WTC11 (cell line): ENCODE measurements at regions not wholly inside any gene's neighbourhood (a gene's known extent, or its start where the extent isn't known, plus 50 kb on each side); places are given as distances from the start of the nearest gene placed in this dataset.

Source experiments
- ATAC-seq: fragments of 200-7000 bp; cut with Tn5 transposase; 2 replicates; pipeline ENCODE4 v1.10.0; 2021; ENCODE audit warnings: mild to moderate bottlenecking, moderate library complexity
- CTCF ChIA-PET: fragments of 300-600 bp; sonication (Branson Sonifier 250); formaldehyde crosslinking; loops from one replicate; lab custom pipeline; 2021; ENCODE audit warnings: antibody characterized with exemption; lab: Charles Lee
- POLR2A ChIA-PET: fragments of 350-600 bp; sonication (Branson Sonifier 250); formaldehyde crosslinking; loops from one replicate; lab custom pipeline; 2021; ENCODE audit warnings: antibody characterized with exemption; lab: Charles Lee
- DNase-seq: peaks from one replicate; pipeline ENCODE4 v3.0.0; 2021; ENCODE audit warnings: low spot score
- H3K27ac Mint-ChIP-seq: 2 replicates; pipeline ENCODE4 v1.8.0; 2021; ENCODE audit warnings: mixed read lengths
- H3K27me3 Mint-ChIP-seq: 2 replicates; pipeline ENCODE4 v1.8.0; 2021; ENCODE audit warnings: low read depth, mild to moderate bottlenecking, moderate library complexity, mixed read lengths
- H3K36me3 Mint-ChIP-seq: 2 replicates; pipeline ENCODE4 v1.8.0; 2021; ENCODE audit warnings: mixed read lengths
- H3K4me1 Mint-ChIP-seq: 2 replicates; pipeline ENCODE4 v1.8.0; 2022; ENCODE audit warnings: mixed read lengths
- H3K4me3 Mint-ChIP-seq: 2 replicates; pipeline ENCODE4 v1.8.0; 2021; ENCODE audit warnings: mild to moderate bottlenecking, moderate library complexity, mixed read lengths
- H3K9me3 Mint-ChIP-seq: 2 replicates; pipeline ENCODE4 v1.8.0; 2021; ENCODE audit warnings: mixed read lengths
- ATF6 ChIP-seq: sonication (generic); formaldehyde crosslinking; IDR thresholded peaks from 2 replicates; pipeline ENCODE4 v1.8.1; 2023; ENCODE audit warnings: mild to moderate bottlenecking, missing genetic modification reagents
- CBFB ChIP-seq: sonication (generic); formaldehyde crosslinking; IDR thresholded peaks from 2 replicates; pipeline ENCODE4 v1.8.1; 2022; ENCODE audit warnings: mild to moderate bottlenecking, low read depth, missing genetic modification reagents
- CREM ChIP-seq: sonication (generic); formaldehyde crosslinking; IDR thresholded peaks from 2 replicates; pipeline ENCODE4 v1.8.1; 2022; ENCODE audit warnings: mild to moderate bottlenecking, missing genetic modification reagents, moderate library complexity
- ELF4 ChIP-seq: sonication (generic); formaldehyde crosslinking; IDR thresholded peaks from 2 replicates; pipeline ENCODE4 v1.8.1; 2022; ENCODE audit warnings: low read depth, mild to moderate bottlenecking, moderate library complexity, missing genetic modification reagents
- FOXP1 ChIP-seq: sonication (generic); formaldehyde crosslinking; IDR thresholded peaks from 2 replicates; pipeline ENCODE4 v1.8.0; 2022; ENCODE audit warnings: missing genetic modification reagents, mild to moderate bottlenecking, moderate library complexity, borderline replicate concordance
- HMGXB4 ChIP-seq: sonication (generic); formaldehyde crosslinking; IDR thresholded peaks from 2 replicates; pipeline ENCODE4 v1.8.1; 2023; ENCODE audit warnings: mild to moderate bottlenecking, moderate library complexity, missing genetic modification reagents
- IRF2 ChIP-seq: sonication (generic); formaldehyde crosslinking; IDR thresholded peaks from 2 replicates; pipeline ENCODE4 v1.8.0; 2022; ENCODE audit warnings: low read depth, missing genetic modification reagents, borderline replicate concordance
- MXD4 ChIP-seq: fragments of 250-450 bp; sonication (Bioruptor Pico); IDR thresholded peaks from 2 replicates; pipeline ENCODE4 v1.8.0; 2021; ENCODE audit warnings: mild to moderate bottlenecking, moderate library complexity, borderline replicate concordance
- NFATC4 ChIP-seq: fragments of 250-450 bp; sonication (Bioruptor Pico); IDR thresholded peaks from 2 replicates; pipeline ENCODE4 v1.9.0; 2021; ENCODE audit warnings: mild to moderate bottlenecking
- NFE2L1 ChIP-seq: sonication (generic); formaldehyde crosslinking; IDR thresholded peaks from 2 replicates; pipeline ENCODE4 v1.8.1; 2023; ENCODE audit warnings: missing genetic modification reagents
- NR1H2 ChIP-seq: sonication (generic); formaldehyde crosslinking; IDR thresholded peaks from 2 replicates; pipeline ENCODE4 v1.9.0; 2021; ENCODE audit warnings: mild to moderate bottlenecking, moderate library complexity, missing genetic modification reagents
- SMAD4 ChIP-seq: sonication (generic); formaldehyde crosslinking; IDR thresholded peaks from 2 replicates; pipeline ENCODE4 v1.8.0; 2022; ENCODE audit warnings: mild to moderate bottlenecking, missing genetic modification reagents
- TP53 ChIP-seq: sonication (generic); formaldehyde crosslinking; IDR thresholded peaks from 2 replicates; pipeline ENCODE4 v1.8.1; 2023; ENCODE audit warnings: mild to moderate bottlenecking, missing genetic modification reagents
- ZBTB21 ChIP-seq: sonication (generic); formaldehyde crosslinking; IDR thresholded peaks from 2 replicates; pipeline ENCODE4 v1.8.1; 2023; ENCODE audit warnings: mild to moderate bottlenecking, missing genetic modification reagents, borderline replicate concordance
- ZNF121 ChIP-seq: sonication (generic); formaldehyde crosslinking; IDR thresholded peaks from 2 replicates; pipeline ENCODE4 v1.8.0; 2023; ENCODE audit warnings: missing genetic modification reagents
- ZNF317 ChIP-seq: sonication (generic); formaldehyde crosslinking; IDR thresholded peaks from 2 replicates; pipeline ENCODE4 v1.8.1; 2023; ENCODE audit warnings: low read depth, mild to moderate bottlenecking, moderate library complexity, missing genetic modification reagents, borderline replicate concordance
- ZNF396 ChIP-seq: fragments of 250-450 bp; sonication (Bioruptor Pico); IDR thresholded peaks from 2 replicates; pipeline ENCODE4 v1.8.0; 2021; ENCODE audit warnings: mild to moderate bottlenecking, moderate library complexity, borderline replicate concordance
- ZNF423 ChIP-seq: fragments of 250-450 bp; sonication (Bioruptor Pico); IDR thresholded peaks from 2 replicates; pipeline ENCODE4 v2.1.2; 2022; ENCODE audit warnings: mild to moderate bottlenecking, moderate library complexity
- ZNF671 ChIP-seq: fragments of 250-450 bp; sonication (Bioruptor Pico); IDR thresholded peaks from 2 replicates; pipeline ENCODE4 v1.8.0; 2021; ENCODE audit warnings: mild to moderate bottlenecking
- TF ChIP-seq, protein P1 (sequence below): sonication (generic); formaldehyde crosslinking; IDR thresholded peaks from 2 replicates; pipeline ENCODE4 v1.8.1; 2023; ENCODE audit warnings: mild to moderate bottlenecking, missing genetic modification reagents, moderate library complexity
- TF ChIP-seq, protein P2 (sequence below): fragments of 250-450 bp; sonication (Bioruptor Pico); IDR thresholded peaks from 2 replicates; pipeline ENCODE4 v1.9.0; 2021; ENCODE audit warnings: mild to moderate bottlenecking, borderline replicate concordance
- TF ChIP-seq, protein P3 (sequence below): sonication (generic); formaldehyde crosslinking; IDR thresholded peaks from 2 replicates; pipeline ENCODE4 v1.8.1; 2023; ENCODE audit warnings: mild to moderate bottlenecking, missing genetic modification reagents, moderate library complexity

DNA sequence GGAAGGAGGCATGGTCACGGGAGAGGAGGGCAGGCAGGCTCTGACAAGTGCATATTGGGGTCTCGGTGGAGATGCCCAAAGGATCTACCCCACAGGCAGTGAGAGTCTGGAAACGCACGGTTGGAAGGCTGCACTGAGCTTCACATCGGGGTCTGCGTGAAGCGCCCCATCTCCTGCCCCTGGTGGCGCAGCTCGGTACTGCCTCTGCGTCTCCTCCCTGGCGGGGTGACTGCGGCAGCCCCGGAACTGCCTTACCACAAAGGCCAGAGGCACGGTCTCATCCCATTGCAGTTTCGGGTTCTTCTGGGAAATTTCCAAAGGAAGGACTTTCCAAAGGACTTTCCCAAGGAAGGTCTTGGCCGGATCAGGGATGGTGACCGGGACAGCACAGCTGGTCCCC, 69.2 kb upstream of the AJAP1 start:
- peaks cover 16% of the 10 kb centered on the region for H3K27me3 Mint-ChIP-seq
- TF ChIP-seq, protein P1, sequence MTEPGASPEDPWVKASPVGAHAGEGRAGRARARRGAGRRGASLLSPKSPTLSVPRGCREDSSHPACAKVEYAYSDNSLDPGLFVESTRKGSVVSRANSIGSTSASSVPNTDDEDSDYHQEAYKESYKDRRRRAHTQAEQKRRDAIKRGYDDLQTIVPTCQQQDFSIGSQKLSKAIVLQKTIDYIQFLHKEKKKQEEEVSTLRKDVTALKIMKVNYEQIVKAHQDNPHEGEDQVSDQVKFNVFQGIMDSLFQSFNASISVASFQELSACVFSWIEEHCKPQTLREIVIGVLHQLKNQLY: no peak
- TF ChIP-seq MXD4 (no peak), SMAD4 (no peak), FOXP1 (CRISPR knock-in tag) (no peak), ZNF423 (CRISPR knock-in tag) (no peak), ZBTB21 (CRISPR knock-in tag) (no peak), NFATC4 (CRISPR knock-in tag) (no peak), HMGXB4 (CRISPR knock-in tag) (no peak), ZNF671 (CRISPR knock-in tag) (no peak), TP53 (CRISPR knock-in tag) (no peak), IRF2 (CRISPR knock-in tag) (no peak), NFE2L1 (CRISPR knock-in tag) (no peak)
- TF ChIP-seq, protein P2, sequence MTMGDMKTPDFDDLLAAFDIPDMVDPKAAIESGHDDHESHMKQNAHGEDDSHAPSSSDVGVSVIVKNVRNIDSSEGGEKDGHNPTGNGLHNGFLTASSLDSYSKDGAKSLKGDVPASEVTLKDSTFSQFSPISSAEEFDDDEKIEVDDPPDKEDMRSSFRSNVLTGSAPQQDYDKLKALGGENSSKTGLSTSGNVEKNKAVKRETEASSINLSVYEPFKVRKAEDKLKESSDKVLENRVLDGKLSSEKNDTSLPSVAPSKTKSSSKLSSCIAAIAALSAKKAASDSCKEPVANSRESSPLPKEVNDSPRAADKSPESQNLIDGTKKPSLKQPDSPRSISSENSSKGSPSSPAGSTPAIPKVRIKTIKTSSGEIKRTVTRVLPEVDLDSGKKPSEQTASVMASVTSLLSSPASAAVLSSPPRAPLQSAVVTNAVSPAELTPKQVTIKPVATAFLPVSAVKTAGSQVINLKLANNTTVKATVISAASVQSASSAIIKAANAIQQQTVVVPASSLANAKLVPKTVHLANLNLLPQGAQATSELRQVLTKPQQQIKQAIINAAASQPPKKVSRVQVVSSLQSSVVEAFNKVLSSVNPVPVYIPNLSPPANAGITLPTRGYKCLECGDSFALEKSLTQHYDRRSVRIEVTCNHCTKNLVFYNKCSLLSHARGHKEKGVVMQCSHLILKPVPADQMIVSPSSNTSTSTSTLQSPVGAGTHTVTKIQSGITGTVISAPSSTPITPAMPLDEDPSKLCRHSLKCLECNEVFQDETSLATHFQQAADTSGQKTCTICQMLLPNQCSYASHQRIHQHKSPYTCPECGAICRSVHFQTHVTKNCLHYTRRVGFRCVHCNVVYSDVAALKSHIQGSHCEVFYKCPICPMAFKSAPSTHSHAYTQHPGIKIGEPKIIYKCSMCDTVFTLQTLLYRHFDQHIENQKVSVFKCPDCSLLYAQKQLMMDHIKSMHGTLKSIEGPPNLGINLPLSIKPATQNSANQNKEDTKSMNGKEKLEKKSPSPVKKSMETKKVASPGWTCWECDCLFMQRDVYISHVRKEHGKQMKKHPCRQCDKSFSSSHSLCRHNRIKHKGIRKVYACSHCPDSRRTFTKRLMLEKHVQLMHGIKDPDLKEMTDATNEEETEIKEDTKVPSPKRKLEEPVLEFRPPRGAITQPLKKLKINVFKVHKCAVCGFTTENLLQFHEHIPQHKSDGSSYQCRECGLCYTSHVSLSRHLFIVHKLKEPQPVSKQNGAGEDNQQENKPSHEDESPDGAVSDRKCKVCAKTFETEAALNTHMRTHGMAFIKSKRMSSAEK: no peak
- TF ChIP-seq, all 79 proteins: peak for 0
- no peak for ATAC-seq
- peaks cover 87% of the 10 kb centered on the region for H3K36me3 Mint-ChIP-seq
- no peak overlapping the region for H3K27ac Mint-ChIP-seq
- H3K4me1 Mint-ChIP-seq: no peaks in the 10 kb centered on the region
- ChIA-PET POLR2A (no interaction called here), CTCF (interaction anchor here (1.1 kb wide), 1 partner anchor 72 kb away, joined by 3 read pairs; no protein-coding TSS in a partner anchor)
- DNase-seq: peak; percentile 26
- no peak overlapping the region for H3K4me3 Mint-ChIP-seq
- peaks cover 85% of the 10 kb centered on the region for H3K9me3 Mint-ChIP-seq

DNA sequence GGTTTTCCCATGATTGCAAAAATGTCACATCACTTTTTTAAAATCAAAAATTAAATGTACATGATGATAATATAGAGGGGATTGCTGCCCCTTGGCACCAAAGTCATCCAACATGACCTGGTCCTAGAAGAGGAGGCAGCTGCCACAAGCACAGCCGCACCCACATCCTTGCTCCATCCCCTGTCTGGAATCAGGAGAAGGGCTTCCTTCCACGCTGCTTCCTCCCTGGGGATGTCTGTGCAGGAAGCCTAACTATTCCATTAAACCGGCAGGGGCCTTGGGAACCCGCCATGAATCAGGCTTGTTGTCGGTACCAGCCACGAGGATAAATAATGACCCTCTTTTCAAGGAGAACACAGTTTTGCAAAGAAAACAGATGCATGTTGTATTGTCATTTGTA, 68.7 kb upstream of the AJAP1 start:
- H3K9me3 Mint-ChIP-seq: peaks cover 85% of the 10 kb centered on the region
- H3K4me3 Mint-ChIP-seq: no peak overlapping the region
- CTCF ChIA-PET: interaction anchor here (1.1 kb wide), 1 partner anchor 71 kb away, joined by 3 read pairs; no protein-coding TSS in a partner anchor
- peaks cover 87% of the 10 kb centered on the region for H3K36me3 Mint-ChIP-seq
- POLR2A ChIA-PET: no interaction called here
- no peak overlapping the region for H3K27ac Mint-ChIP-seq
- H3K27me3 Mint-ChIP-seq: peaks cover 16% of the 10 kb centered on the region
- no peaks in the 10 kb centered on the region for H3K4me1 Mint-ChIP-seq
- no peak for DNase-seq
- no peak for TF ChIP-seq ATF6 (CRISPR knock-in tag)
- no peak for TF ChIP-seq NFE2L1 (CRISPR knock-in tag)
- TF ChIP-seq, protein P3, sequence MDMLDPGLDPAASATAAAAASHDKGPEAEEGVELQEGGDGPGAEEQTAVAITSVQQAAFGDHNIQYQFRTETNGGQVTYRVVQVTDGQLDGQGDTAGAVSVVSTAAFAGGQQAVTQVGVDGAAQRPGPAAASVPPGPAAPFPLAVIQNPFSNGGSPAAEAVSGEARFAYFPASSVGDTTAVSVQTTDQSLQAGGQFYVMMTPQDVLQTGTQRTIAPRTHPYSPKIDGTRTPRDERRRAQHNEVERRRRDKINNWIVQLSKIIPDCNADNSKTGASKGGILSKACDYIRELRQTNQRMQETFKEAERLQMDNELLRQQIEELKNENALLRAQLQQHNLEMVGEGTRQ: no peak
- no peak for TF ChIP-seq ZNF317 (CRISPR knock-in tag)
- TF ChIP-seq ELF4: no peak
- no peak for TF ChIP-seq ZNF396 (CRISPR knock-in tag)
- TF ChIP-seq CREM (CRISPR knock-in tag): no peak
- TF ChIP-seq NR1H2 (CRISPR knock-in tag): no peak
- TF ChIP-seq TP53 (CRISPR knock-in tag): no peak
- TF ChIP-seq IRF2 (CRISPR knock-in tag): no peak
- no peak for TF ChIP-seq ZNF121
- TF ChIP-seq CBFB (CRISPR knock-in tag): no peak
- ATAC-seq: no peak
